ENCODE measurements at regions not wholly inside any gene's neighbourhood (a gene's known extent, or its start where the extent isn't known, plus 50 kb on each side); places are given as distances from the start of the nearest gene placed in this dataset.

- TF ChIP-seq CTCF (conservative IDR thresholded peaks at IDR 0.05; ENCODE audit: low read depth, low read length) (no peak), EZH2 (IDR thresholded peaks at IDR 0.05; ENCODE audit: borderline replicate concordance, low read depth, low read length, poor library complexity, severe bottlenecking) (no peak)
Measured at GRCh38 chr6:77145244-77145643, 318.0 kb downstream of the HTR1B start.

Data from A673 (cell line).